ENCODE measurements at regions not wholly inside any gene's neighbourhood (a gene's known extent, or its start where the extent isn't known, plus 50 kb on each side); places are given as distances from the start of the nearest gene placed in this dataset.

DNA sequence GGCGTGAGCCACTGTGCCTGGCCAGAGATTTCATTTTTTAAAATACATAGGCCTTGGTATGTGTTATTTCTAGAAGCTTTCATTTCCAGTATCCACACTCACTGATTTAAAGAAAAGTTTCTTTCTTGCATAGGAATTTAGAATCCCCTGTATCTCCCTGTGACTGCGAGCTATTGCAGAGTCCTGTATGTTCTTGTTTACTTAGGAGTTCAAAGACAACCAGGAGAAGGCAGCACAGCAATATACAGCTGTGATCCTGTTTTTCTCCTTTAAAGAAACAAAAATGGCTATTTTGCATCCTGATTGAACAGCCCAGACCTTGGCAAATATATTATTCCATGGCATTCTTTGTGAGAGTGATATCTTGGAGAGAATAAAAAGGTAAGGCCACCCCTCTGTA is 185.0 kb upstream of the COX10 start:
- Histone ChIP-seq H3K9me2 (ENCODE audit: insufficient read depth, low read length) (no peaks in the 10 kb centered on the region), H3K9me3 (ENCODE audit: low read length) (no peaks in the 10 kb centered on the region), H4K20me1 (ENCODE audit: insufficient read depth) (no peaks in the 10 kb centered on the region), H3K27me3 (ENCODE audit: insufficient read depth, low read depth, low read length) (no peaks in the 10 kb centered on the region), H3K36me3 (ENCODE audit: insufficient read depth, low read length) (no peaks in the 10 kb centered on the region), H3K4me3 (ENCODE audit: low read length) (no peak overlapping the region), H3K4me2 (ENCODE audit: low read length) (no peak overlapping the region), H3K79me2 (replicated peaks; ENCODE audit: insufficient read depth, low read length) (no peaks in the 10 kb centered on the region), H3K27ac (ENCODE audit: low read length) (no peak overlapping the region), H2AFZ (ENCODE audit: low read depth, low read length) (no peak overlapping the region), H3K9ac (ENCODE audit: low read length) (no peak overlapping the region), H3F3A (ENCODE audit: insufficient read depth, low read length, poor library complexity, severe bottlenecking) (no peaks in the 10 kb centered on the region)
- TF ChIP-seq TAF1 (IDR thresholded peaks at IDR 0.05; ENCODE audit: low read depth) (no peak), RAD21 (conservative IDR thresholded peaks at IDR 0.05) (no peak), MXI1 (conservative IDR thresholded peaks at IDR 0.05; ENCODE audit: poor library complexity, severe bottlenecking) (no peak), POLR2AphosphoS5 (IDR thresholded peaks at IDR 0.05) (no peak), SMC3 (conservative IDR thresholded peaks at IDR 0.05; ENCODE audit: poor library complexity) (no peak), EZH2 (IDR thresholded peaks at IDR 0.05; ENCODE audit: borderline replicate concordance, insufficient read depth, low read length, poor library complexity, severe bottlenecking) (no peak), EP300 (conservative IDR thresholded peaks at IDR 0.05; ENCODE audit: poor library complexity, severe bottlenecking) (no peak)
- TF ChIP-seq, protein P1, sequence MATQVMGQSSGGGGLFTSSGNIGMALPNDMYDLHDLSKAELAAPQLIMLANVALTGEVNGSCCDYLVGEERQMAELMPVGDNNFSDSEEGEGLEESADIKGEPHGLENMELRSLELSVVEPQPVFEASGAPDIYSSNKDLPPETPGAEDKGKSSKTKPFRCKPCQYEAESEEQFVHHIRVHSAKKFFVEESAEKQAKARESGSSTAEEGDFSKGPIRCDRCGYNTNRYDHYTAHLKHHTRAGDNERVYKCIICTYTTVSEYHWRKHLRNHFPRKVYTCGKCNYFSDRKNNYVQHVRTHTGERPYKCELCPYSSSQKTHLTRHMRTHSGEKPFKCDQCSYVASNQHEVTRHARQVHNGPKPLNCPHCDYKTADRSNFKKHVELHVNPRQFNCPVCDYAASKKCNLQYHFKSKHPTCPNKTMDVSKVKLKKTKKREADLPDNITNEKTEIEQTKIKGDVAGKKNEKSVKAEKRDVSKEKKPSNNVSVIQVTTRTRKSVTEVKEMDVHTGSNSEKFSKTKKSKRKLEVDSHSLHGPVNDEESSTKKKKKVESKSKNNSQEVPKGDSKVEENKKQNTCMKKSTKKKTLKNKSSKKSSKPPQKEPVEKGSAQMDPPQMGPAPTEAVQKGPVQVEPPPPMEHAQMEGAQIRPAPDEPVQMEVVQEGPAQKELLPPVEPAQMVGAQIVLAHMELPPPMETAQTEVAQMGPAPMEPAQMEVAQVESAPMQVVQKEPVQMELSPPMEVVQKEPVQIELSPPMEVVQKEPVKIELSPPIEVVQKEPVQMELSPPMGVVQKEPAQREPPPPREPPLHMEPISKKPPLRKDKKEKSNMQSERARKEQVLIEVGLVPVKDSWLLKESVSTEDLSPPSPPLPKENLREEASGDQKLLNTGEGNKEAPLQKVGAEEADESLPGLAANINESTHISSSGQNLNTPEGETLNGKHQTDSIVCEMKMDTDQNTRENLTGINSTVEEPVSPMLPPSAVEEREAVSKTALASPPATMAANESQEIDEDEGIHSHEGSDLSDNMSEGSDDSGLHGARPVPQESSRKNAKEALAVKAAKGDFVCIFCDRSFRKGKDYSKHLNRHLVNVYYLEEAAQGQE (IDR thresholded peaks at IDR 0.05; ENCODE audit: borderline replicate concordance) = no peak
- TF ChIP-seq, protein P2, sequence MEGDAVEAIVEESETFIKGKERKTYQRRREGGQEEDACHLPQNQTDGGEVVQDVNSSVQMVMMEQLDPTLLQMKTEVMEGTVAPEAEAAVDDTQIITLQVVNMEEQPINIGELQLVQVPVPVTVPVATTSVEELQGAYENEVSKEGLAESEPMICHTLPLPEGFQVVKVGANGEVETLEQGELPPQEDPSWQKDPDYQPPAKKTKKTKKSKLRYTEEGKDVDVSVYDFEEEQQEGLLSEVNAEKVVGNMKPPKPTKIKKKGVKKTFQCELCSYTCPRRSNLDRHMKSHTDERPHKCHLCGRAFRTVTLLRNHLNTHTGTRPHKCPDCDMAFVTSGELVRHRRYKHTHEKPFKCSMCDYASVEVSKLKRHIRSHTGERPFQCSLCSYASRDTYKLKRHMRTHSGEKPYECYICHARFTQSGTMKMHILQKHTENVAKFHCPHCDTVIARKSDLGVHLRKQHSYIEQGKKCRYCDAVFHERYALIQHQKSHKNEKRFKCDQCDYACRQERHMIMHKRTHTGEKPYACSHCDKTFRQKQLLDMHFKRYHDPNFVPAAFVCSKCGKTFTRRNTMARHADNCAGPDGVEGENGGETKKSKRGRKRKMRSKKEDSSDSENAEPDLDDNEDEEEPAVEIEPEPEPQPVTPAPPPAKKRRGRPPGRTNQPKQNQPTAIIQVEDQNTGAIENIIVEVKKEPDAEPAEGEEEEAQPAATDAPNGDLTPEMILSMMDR (IDR thresholded peaks at IDR 0.05; ENCODE audit: poor library complexity, severe bottlenecking) = no peak

DNA sequence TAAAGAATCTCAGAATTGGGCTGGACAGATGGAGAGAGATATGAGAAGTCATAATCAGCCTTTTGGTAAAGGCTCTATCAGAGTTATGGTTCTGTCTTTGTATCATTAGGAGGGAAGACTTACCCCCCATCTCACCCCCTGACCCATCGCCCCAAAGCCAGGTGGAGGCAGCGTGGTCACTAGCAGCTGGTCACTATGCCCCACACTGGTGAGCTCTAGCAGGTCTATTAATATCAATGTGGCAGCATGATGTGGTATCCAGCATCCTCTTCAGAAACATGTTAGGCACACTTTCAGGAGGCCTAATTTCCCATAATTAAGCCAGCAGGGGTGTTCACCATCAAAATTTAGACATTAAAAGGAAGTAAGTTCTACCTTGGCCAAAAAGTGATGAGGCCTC is 183.8 kb upstream of the COX10 start:
- Histone ChIP-seq H2AFZ (ENCODE audit: low read depth, low read length) (no peak overlapping the region), H3K36me3 (ENCODE audit: insufficient read depth, low read length) (no peaks in the 10 kb centered on the region), H3F3A (ENCODE audit: insufficient read depth, low read length, poor library complexity, severe bottlenecking) (no peaks in the 10 kb centered on the region), H3K9me2 (ENCODE audit: insufficient read depth, low read length) (no peaks in the 10 kb centered on the region), H3K27ac (ENCODE audit: low read length) (no peak overlapping the region), H3K27me3 (ENCODE audit: insufficient read depth, low read depth, low read length) (no peaks in the 10 kb centered on the region), H3K4me2 (ENCODE audit: low read length) (no peak overlapping the region), H3K79me2 (replicated peaks; ENCODE audit: insufficient read depth, low read length) (no peaks in the 10 kb centered on the region), H3K9ac (ENCODE audit: low read length) (no peak overlapping the region), H3K4me3 (ENCODE audit: low read length) (no peak overlapping the region), H3K9me3 (ENCODE audit: low read length) (no peaks in the 10 kb centered on the region), H4K20me1 (ENCODE audit: insufficient read depth) (no peaks in the 10 kb centered on the region)
- TF ChIP-seq EZH2 (IDR thresholded peaks at IDR 0.05; ENCODE audit: borderline replicate concordance, insufficient read depth, low read length, poor library complexity, severe bottlenecking) (no peak), EP300 (conservative IDR thresholded peaks at IDR 0.05; ENCODE audit: poor library complexity, severe bottlenecking) (no peak), POLR2AphosphoS5 (IDR thresholded peaks at IDR 0.05) (no peak), SMC3 (conservative IDR thresholded peaks at IDR 0.05; ENCODE audit: poor library complexity) (no peak), MXI1 (conservative IDR thresholded peaks at IDR 0.05; ENCODE audit: poor library complexity, severe bottlenecking) (no peak), TAF1 (IDR thresholded peaks at IDR 0.05; ENCODE audit: low read depth) (no peak), RAD21 (conservative IDR thresholded peaks at IDR 0.05) (no peak)
- TF ChIP-seq, protein P1 (IDR thresholded peaks at IDR 0.05; ENCODE audit: borderline replicate concordance) = no peak
- TF ChIP-seq, protein P2 (IDR thresholded peaks at IDR 0.05; ENCODE audit: poor library complexity, severe bottlenecking) = no peak
